OCI-LY7 (cell line): ENCODE measurements at regions not wholly inside any gene's neighbourhood (a gene's known extent, or its start where the extent isn't known, plus 50 kb on each side); places are given as distances from the start of the nearest gene placed in this dataset.

Source experiments
- CTCF ChIP-seq: fragments of 200-600 bp; sonication (generic); conservative IDR thresholded peaks from 2 replicates; pipeline ENCODE4 v1.5.1; 2014; ENCODE audit warnings: mild to moderate bottlenecking, antibody characterized with exemption, low read length, moderate library complexity, mixed read lengths
- EZH2phosphoT487 ChIP-seq: fragments of 200-600 bp; sonication (generic); IDR thresholded peaks from 2 replicates; pipeline ENCODE4 v1.6.1; 2018; ENCODE audit warnings: low read depth, borderline replicate concordance, mild to moderate bottlenecking, mixed run types, antibody characterized with exemption, low read length, moderate library complexity, mixed read lengths

GRCh38 chr4:147409350-147409749 is 71.5 kb upstream of the EDNRA start:
- no peak for TF ChIP-seq CTCF
- no peak for TF ChIP-seq EZH2phosphoT487
